Adrenal gland (tissue), 9 donors: ENCODE measurements at regions not wholly inside any gene's neighbourhood (a gene's known extent, or its start where the extent isn't known, plus 50 kb on each side); places are given as distances from the start of the nearest gene placed in this dataset.

Experiments used
- DNase-seq, 7 donors: peaks; one replicate each; pipeline ENCODE4 v3.0.0-alpha.2; 2019 to 2020
- H3K27ac ChIP-seq, 5 donors: fragments of 200-600 bp; sonication (generic) in 4 of 5; 1 replicate in 3 of 5; 2 replicates in 2 of 5; pipeline versions ENCODE4 v1.5.1 to v1.8.0; 2016 to 2020; ENCODE audit warnings: mild to moderate bottlenecking in 1 of 5
- H3K27me3 ChIP-seq: fragments of 200-600 bp; 2 replicates; pipeline ENCODE4 v1.8.0; 2021
- H3K36me3 ChIP-seq, 2 donors: fragments of 200-600 bp; replicated peaks in 1 of 2; 1 replicate in 1 of 2; 2 replicates in 1 of 2; pipeline versions ENCODE4 v1.5.1 to v1.8.0; 2018 to 2022
- H3K4me1 ChIP-seq, 2 donors: fragments of 200-600 bp; replicated peaks in 1 of 2; 1 replicate in 1 of 2; 2 replicates in 1 of 2; pipeline versions ENCODE4 v1.5.1 to v1.8.0; 2018 to 2021
- H3K4me3 ChIP-seq, 4 donors: fragments of 200-600 bp; sonication (generic) in 3 of 4; one replicate each; pipeline ENCODE4 v1.5.1; 2016 to 2018
- H3K9me3 ChIP-seq, 3 donors: fragments of 200-600 bp; sonication (generic) in 1 of 3; replicated peaks in 1 of 3; 1 replicate in 2 of 3; 2 replicates in 1 of 3; pipeline versions ENCODE4 v1.5.1 to v1.8.0; 2016 to 2021
- CTCF ChIP-seq, 6 experiments: fragments of 450-650 bp in 4 of 6; fragments of 200-600 bp in 2 of 6; sonication (generic) in 1 of 6; IDR thresholded peaks; 1 replicate in 5 of 6; 2 replicates in 1 of 6; pipeline versions ENCODE4 v1.5.1 to v1.8.0; 2016 to 2021; ENCODE audit warnings: antibody characterized with exemption in 6 of 6, mild to moderate bottlenecking in 2 of 6, moderate library complexity in 1 of 6
- POLR2A ChIP-seq, 2 donors: fragments of 450-650 bp; IDR thresholded peaks; one replicate each; pipeline ENCODE4 v1.6.1; 2017; ENCODE audit warnings: antibody characterized with exemption in 2 of 2, mild to moderate bottlenecking in 2 of 2, moderate library complexity in 1 of 2
- WGBS, 4 donors: extraction: QIAGEN DNeasy Blood & Tissue Kit in 2 of 4; methylation state at CpG; one replicate each; pipeline versions ENCODE4 v1.1.5 to v1.1.7; 2013 to 2017; 5-methylcytosine and 5-hydroxymethylcytosine counted together
- intact Hi-C, 2 donors: fragments of 100-400 bp; cut with DNase I; formaldehyde crosslinking; loops; one replicate each; pipeline versions ENCODE4 v1.14.1 to v1.15.0; 2022 to 2023
- donor health status: healthy with polysubstance abuse.
- donor health status: Bipolar disorder and iron deficiency.
- donor health status: DM: yes; HTN: yes; CAD: no.
- donor health status: DM: no; HTN: no; CAD: no.
- donor health status: DM: no; HTN: no; CAD: no.

- no peak for TF ChIP-seq POLR2A (IDR thresholded peaks at IDR 0.05)
- no peak for TF ChIP-seq CTCF (IDR thresholded peaks at IDR 0.05)
- no peaks in the 10 kb centered on the region for H3K9me3 ChIP-seq
- H3K36me3 ChIP-seq = no peaks in the 10 kb centered on the region
- DNase-seq = no peak
- intact Hi-C loops = no loop called here
- no peaks in the 10 kb centered on the region for H3K27me3 ChIP-seq
- peaks cover 0 to 4% of the 10 kb centered on the region in 2 donors for H3K4me1 ChIP-seq
- H3K27ac ChIP-seq = no peak overlapping the region
- 81 to 92% (median 85%) methylated on average over 5 of the region's 5 CpGs for WGBS, 4 donors
- no peak overlapping the region for H3K4me3 ChIP-seq
Measured at GRCh38 chr12:102543494-102544485, 63.4 kb upstream of the IGF1 start.

GRCh38 chr12:102542816-102543440, 62.6 kb upstream of the IGF1 start:
- intact Hi-C loops = no loop called here
- no peak overlapping the region for H3K4me3 ChIP-seq
- DNase-seq = no peak
- no peaks in the 10 kb centered on the region for H3K9me3 ChIP-seq
- no peaks in the 10 kb centered on the region for H3K4me1 ChIP-seq
- no peaks in the 10 kb centered on the region for H3K27me3 ChIP-seq
- TF ChIP-seq POLR2A (IDR thresholded peaks at IDR 0.05) (no peak), CTCF (IDR thresholded peaks at IDR 0.05) (no peak)
- H3K27ac ChIP-seq = no peak overlapping the region
- no peaks in the 10 kb centered on the region for H3K36me3 ChIP-seq
- WGBS, 4 donors = 49 to 61% (median 55%) methylated on average over 6 of the region's 6 CpGs

- TF ChIP-seq CTCF (IDR thresholded peaks at IDR 0.05) (no peak), POLR2A (IDR thresholded peaks at IDR 0.05) (no peak)
- H3K4me1 ChIP-seq = no peaks in the 10 kb centered on the region
- no peak for DNase-seq
- 73 to 89% (median 79%) methylated on average over 3 of the region's 3 CpGs for WGBS, 4 donors
- intact Hi-C loops = no loop called here
- no peak overlapping the region for H3K4me3 ChIP-seq
- no peaks in the 10 kb centered on the region for H3K36me3 ChIP-seq
- H3K9me3 ChIP-seq = no peaks in the 10 kb centered on the region
- H3K27me3 ChIP-seq = no peaks in the 10 kb centered on the region
- H3K27ac ChIP-seq = no peak overlapping the region
Measured at GRCh38 chr12:102540815-102541385, 60.5 kb upstream of the IGF1 start.
